Colonic mucosa (tissue), 4 donors: ENCODE measurements at regions not wholly inside any gene's neighbourhood (a gene's known extent, or its start where the extent isn't known, plus 50 kb on each side); places are given as distances from the start of the nearest gene placed in this dataset.

Experiments
- DNase-seq: peaks from one replicate; pipeline ENCODE4 v3.0.0-alpha.2; 2020
- H3K27ac ChIP-seq: fragments of 200-600 bp; one replicate; pipeline ENCODE4 v1.8.0; 2021
- H3K27me3 ChIP-seq: fragments of 200-600 bp; one replicate; pipeline ENCODE4 v1.8.0; 2021
- H3K36me3 ChIP-seq: fragments of 200-600 bp; one replicate; pipeline ENCODE4 v1.8.0; 2021
- H3K4me1 ChIP-seq: fragments of 200-600 bp; one replicate; pipeline ENCODE4 v1.8.0; 2021; ENCODE audit warnings: mild to moderate bottlenecking
- H3K4me3 ChIP-seq: fragments of 200-600 bp; one replicate; pipeline ENCODE4 v1.8.0; 2021
- H3K9ac ChIP-seq, 2 donors: one replicate each; pipeline ENCODE4 v1.7.0; 2013; ENCODE audit warnings: control low read depth in 2 of 2, low read depth in 2 of 2, low read length in 2 of 2
- H3K9me3 ChIP-seq: fragments of 200-600 bp; one replicate; pipeline ENCODE4 v1.8.0; 2021
- intact Hi-C: fragments of 100-400 bp; cut with DNase I; formaldehyde crosslinking; loops from one replicate; pipeline ENCODE4 v1.14.1; 2022
- TF ChIP-seq, protein P1 (sequence below): fragments of 200-600 bp; IDR thresholded peaks from one replicate; pipeline ENCODE4 v1.8.0; 2022; ENCODE audit warnings: antibody characterized with exemption, mild to moderate bottlenecking
- donor health status: healthy.
- donor health status: DM: no; HTN: no; CAD: no.
- donor health status: DM: no; HTN: no; CAD: no.

DNA sequence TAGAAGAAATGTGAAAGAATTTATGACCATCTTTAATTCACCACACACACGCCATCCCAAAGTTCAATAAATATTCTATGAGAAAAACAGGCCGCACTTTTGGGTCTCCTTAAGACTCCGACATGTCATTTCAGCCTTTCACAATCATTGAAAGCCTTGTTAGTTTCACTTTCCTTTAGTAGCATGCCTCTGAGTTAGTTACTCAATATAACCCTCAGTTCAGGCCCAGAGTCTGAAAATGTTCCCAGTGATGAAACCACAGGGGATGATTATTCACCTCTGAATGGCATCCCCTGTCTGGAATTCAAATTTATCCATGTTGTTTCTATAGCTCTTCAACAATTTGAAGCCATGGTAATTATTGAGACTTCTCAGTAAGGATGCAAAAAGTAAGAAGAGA is 278.1 kb upstream of the NRP1 start:
- no peak overlapping the region for H3K4me3 ChIP-seq
- no peak overlapping the region for H3K9ac ChIP-seq
- intact Hi-C loops = no loop called here
- TF ChIP-seq, protein P1, sequence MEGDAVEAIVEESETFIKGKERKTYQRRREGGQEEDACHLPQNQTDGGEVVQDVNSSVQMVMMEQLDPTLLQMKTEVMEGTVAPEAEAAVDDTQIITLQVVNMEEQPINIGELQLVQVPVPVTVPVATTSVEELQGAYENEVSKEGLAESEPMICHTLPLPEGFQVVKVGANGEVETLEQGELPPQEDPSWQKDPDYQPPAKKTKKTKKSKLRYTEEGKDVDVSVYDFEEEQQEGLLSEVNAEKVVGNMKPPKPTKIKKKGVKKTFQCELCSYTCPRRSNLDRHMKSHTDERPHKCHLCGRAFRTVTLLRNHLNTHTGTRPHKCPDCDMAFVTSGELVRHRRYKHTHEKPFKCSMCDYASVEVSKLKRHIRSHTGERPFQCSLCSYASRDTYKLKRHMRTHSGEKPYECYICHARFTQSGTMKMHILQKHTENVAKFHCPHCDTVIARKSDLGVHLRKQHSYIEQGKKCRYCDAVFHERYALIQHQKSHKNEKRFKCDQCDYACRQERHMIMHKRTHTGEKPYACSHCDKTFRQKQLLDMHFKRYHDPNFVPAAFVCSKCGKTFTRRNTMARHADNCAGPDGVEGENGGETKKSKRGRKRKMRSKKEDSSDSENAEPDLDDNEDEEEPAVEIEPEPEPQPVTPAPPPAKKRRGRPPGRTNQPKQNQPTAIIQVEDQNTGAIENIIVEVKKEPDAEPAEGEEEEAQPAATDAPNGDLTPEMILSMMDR = no peak
- H3K9me3 ChIP-seq = no peaks in the 10 kb centered on the region
- DNase-seq = no peak
- H3K4me1 ChIP-seq = no peaks in the 10 kb centered on the region
- no peak overlapping the region for H3K27ac ChIP-seq
- no peaks in the 10 kb centered on the region for H3K27me3 ChIP-seq
- H3K36me3 ChIP-seq = no peaks in the 10 kb centered on the region

DNA sequence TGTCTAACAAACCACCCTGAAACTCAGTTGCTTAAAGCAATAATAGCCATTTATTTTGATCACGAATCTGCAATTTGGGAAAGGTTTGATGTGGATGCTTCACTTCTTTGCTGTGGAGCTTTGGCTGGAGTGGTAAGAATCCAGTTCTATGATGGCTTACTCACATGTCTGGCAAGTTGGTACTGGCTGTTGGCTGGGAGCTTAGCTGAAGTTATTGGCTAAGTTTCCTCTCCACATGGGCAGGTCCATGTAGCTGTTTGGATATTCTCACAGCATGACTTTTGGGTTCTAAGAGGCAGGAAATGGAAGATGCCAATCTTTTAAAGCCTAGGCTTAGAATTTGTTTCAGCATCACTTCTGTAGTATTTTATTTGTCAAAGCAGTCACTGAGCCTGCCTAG is 277.6 kb upstream of the NRP1 start:
- TF ChIP-seq, protein P1 = no peak
- no peak overlapping the region for H3K27ac ChIP-seq
- H3K9ac ChIP-seq = no peak overlapping the region
- intact Hi-C loops = no loop called here
- no peaks in the 10 kb centered on the region for H3K27me3 ChIP-seq
- DNase-seq = no peak
- H3K4me1 ChIP-seq = no peaks in the 10 kb centered on the region
- no peak overlapping the region for H3K4me3 ChIP-seq
- H3K9me3 ChIP-seq = no peaks in the 10 kb centered on the region
- no peaks in the 10 kb centered on the region for H3K36me3 ChIP-seq

DNA sequence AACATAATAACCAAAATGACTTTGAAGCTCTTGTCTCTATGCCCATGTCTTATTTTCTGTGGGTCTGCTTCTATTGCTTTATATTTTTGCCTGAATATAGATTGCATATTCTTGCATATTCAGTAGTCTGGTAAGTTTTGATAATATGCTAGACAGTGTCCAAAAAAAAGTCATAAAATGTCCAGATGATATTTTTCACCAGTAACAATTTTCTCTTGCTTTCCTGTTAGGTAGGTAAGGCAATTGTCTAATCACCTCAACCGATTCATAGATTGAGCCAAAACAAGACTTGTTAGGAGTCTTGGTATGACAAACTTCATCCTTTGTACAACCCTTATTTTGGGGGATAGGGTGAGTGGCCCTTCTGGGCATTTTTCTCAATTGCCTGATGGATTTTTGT is 277.0 kb upstream of the NRP1 start:
- Histone ChIP-seq H3K27ac (no peak overlapping the region), H3K9ac (no peak overlapping the region)
- TF ChIP-seq, protein P1 = no peak

DNA sequence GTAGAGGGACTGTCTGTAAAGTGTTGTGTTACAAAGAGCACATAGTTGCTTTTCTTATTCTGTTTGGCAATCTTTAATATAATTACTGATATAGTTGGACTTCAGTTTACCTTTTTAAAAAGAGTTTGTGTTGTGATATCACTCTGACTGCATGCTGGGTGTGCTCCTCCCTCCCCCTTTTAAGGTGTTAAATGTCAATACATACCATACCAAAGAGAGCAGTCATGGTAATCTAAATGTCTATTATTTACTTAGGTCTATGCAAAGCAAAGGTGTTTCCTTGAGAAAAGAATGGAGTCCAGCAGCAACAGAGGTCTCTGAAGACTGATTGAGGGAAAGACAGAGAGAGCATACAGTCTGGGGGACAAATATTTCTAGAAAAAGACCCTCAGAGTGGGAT is 275.1 kb upstream of the NRP1 start:
- no peaks in the 10 kb centered on the region for H3K36me3 ChIP-seq
- TF ChIP-seq, protein P1 = no peak
- no peak overlapping the region for H3K4me3 ChIP-seq
- no peaks in the 10 kb centered on the region for H3K9me3 ChIP-seq
- no peak overlapping the region for H3K27ac ChIP-seq
- DNase-seq = no peak
- H3K27me3 ChIP-seq = no peaks in the 10 kb centered on the region
- intact Hi-C loops = no loop called here
- no peaks in the 10 kb centered on the region for H3K4me1 ChIP-seq
- H3K9ac ChIP-seq = no peak overlapping the region

More for the DNA sequence above, 277.0 kb upstream of the NRP1 start:
- no peak for DNase-seq
- H3K36me3 ChIP-seq = no peaks in the 10 kb centered on the region
- H3K27me3 ChIP-seq = no peaks in the 10 kb centered on the region
- no peaks in the 10 kb centered on the region for H3K4me1 ChIP-seq
- H3K9me3 ChIP-seq = no peaks in the 10 kb centered on the region
- no peak overlapping the region for H3K4me3 ChIP-seq
- intact Hi-C loops = no loop called here

DNA sequence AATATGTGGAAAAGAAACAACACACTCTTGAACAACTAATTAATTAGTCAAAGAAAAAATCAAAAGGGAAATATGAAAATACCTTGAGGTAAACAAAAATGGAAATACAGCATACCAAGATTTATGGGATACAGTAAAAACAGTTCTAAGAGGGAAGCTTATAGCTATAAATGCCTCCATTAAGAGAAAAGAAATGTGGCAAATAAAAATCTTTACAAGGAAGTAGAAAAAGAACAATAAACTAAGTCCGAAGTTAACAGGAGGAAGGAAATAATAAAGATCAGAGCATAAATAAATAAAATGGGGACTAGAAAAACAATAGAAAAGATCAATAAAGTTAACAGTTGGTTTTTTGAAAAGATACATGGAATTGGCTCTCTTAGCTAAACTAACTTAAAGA is 267.8 kb upstream of the NRP1 start:
- no peak for DNase-seq
- Histone ChIP-seq H3K4me3 (no peak overlapping the region), H3K36me3 (no peaks in the 10 kb centered on the region), H3K27ac (no peak overlapping the region), H3K27me3 (no peaks in the 10 kb centered on the region), H3K9me3 (no peaks in the 10 kb centered on the region), H3K4me1 (no peaks in the 10 kb centered on the region), H3K9ac (no peak overlapping the region)
- TF ChIP-seq, protein P1 = no peak
- intact Hi-C loops = no loop called here

DNA sequence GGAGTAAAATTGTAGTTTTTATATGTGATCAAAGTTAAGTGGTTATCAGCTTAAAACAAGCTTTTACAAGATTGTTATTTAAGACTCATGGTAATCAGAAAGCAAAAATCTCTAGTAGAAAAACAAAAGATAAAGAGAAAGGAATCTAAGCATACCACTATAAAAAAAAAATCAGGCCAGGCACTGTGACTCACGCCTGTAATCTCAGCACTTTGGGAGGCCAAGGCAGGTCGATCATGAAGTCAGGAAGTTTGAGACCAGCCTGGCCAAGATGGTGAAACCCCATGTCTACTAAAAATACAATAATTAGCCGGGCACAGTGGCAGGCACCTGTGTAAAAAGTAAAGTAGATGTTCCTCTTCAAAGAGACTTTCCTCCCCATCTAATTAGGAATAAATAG is 265.9 kb upstream of the NRP1 start:
- TF ChIP-seq, protein P1 = no peak
- no peaks in the 10 kb centered on the region for H3K27me3 ChIP-seq
- intact Hi-C loops = no loop called here

More for the DNA sequence above, 265.9 kb upstream of the NRP1 start:
- Histone ChIP-seq H3K9me3 (no peaks in the 10 kb centered on the region), H3K27ac (no peak overlapping the region), H3K4me1 (no peaks in the 10 kb centered on the region), H3K9ac (no peak overlapping the region), H3K36me3 (no peaks in the 10 kb centered on the region), H3K4me3 (no peak overlapping the region)
- DNase-seq = no peak
